ENCODE measurements at regions not wholly inside any gene's neighbourhood (a gene's known extent, or its start where the extent isn't known, plus 50 kb on each side); places are given as distances from the start of the nearest gene placed in this dataset.

- no peak for DNase-seq (ENCODE audit: low read depth in 2 of 3, low spot score in 1 of 3)
Observed at GRCh38 chr4:152117933-152118507, 357.2 kb upstream of the GATB start.

GRCh38 chr4:152117520-152117919, 356.7 kb upstream of the GATB start:
- DNase-seq (ENCODE audit: low read depth in 2 of 3, low spot score in 1 of 3), result no peak

GRCh38 chr4:152117054-152117453, 356.2 kb upstream of the GATB start:
- no peak for DNase-seq (ENCODE audit: low read depth in 2 of 3, low spot score in 1 of 3)

- no peak for DNase-seq (ENCODE audit: low read depth in 2 of 3, low spot score in 1 of 3)
Observed at GRCh38 chr4:152115794-152116193, 355.0 kb upstream of the GATB start.

- DNase-seq (ENCODE audit: low read depth in 2 of 3, low spot score in 1 of 3), result no peak
Observed at GRCh38 chr4:152115118-152115517, 354.3 kb upstream of the GATB start.

GRCh38 chr4:152114562-152114961, 353.8 kb upstream of the GATB start:
- DNase-seq (ENCODE audit: low read depth in 2 of 3, low spot score in 1 of 3), result no peak

GRCh38 chr4:152112887-152113286, 352.1 kb upstream of the GATB start:
- DNase-seq (ENCODE audit: low read depth in 2 of 3, low spot score in 1 of 3), result no peak

GRCh38 chr4:152112190-152112589, 351.4 kb upstream of the GATB start:
- DNase-seq (ENCODE audit: low read depth in 2 of 3, low spot score in 1 of 3), result no peak

GRCh38 chr4:152110780-152111179, 350.0 kb upstream of the GATB start:
- DNase-seq (ENCODE audit: low read depth in 2 of 3, low spot score in 1 of 3), result no peak

GRCh38 chr4:152109531-152110509, 349.0 kb upstream of the GATB start:
- no peak for DNase-seq (ENCODE audit: low read depth in 2 of 3, low spot score in 1 of 3)

- no peak for DNase-seq (ENCODE audit: low read depth in 2 of 3, low spot score in 1 of 3)
Observed at GRCh38 chr4:152107736-152108500, 347.1 kb upstream of the GATB start.

GRCh38 chr4:152106781-152107321, 346.0 kb upstream of the GATB start:
- DNase-seq (ENCODE audit: low read depth in 2 of 3, low spot score in 1 of 3), result no peak

GRCh38 chr4:152106113-152106763, 345.4 kb upstream of the GATB start:
- DNase-seq (ENCODE audit: low read depth in 2 of 3, low spot score in 1 of 3), result no peak

GRCh38 chr4:152104901-152105357, 344.1 kb upstream of the GATB start:
- DNase-seq (ENCODE audit: low read depth in 2 of 3, low spot score in 1 of 3), result no peak

- no peak for DNase-seq (ENCODE audit: low read depth in 2 of 3, low spot score in 1 of 3)
Observed at GRCh38 chr4:152104356-152104755, 343.5 kb upstream of the GATB start.

- DNase-seq (ENCODE audit: low read depth in 2 of 3, low spot score in 1 of 3), result no peak
Observed at GRCh38 chr4:152103181-152103901, 342.5 kb upstream of the GATB start.

GRCh38 chr4:152102436-152103000, 341.7 kb upstream of the GATB start:
- no peak for DNase-seq (ENCODE audit: low read depth in 2 of 3, low spot score in 1 of 3)

GRCh38 chr4:152101556-152102435, 341.0 kb upstream of the GATB start:
- no peak for DNase-seq (ENCODE audit: low read depth in 2 of 3, low spot score in 1 of 3)

Measured in stimulated activated CD4-positive, alpha-beta T cell treated with anti-CD3 and anti-CD28 coated beads, Interleukin-12 subunit alpha, Interleukin-12 subunit beta, amount 100 ng/mL, for 48 hours (primary cell).